ENCODE measurements at regions not wholly inside any gene's neighbourhood (a gene's known extent, or its start where the extent isn't known, plus 50 kb on each side); places are given as distances from the start of the nearest gene placed in this dataset.
"Not testable (repeated sequence)": the region's sequence is repeated elsewhere in the genome, so short reads cannot be mapped to it uniquely, and the experiment has no call there.

- FAIRE-seq; DNase-seq (ENCODE audit: insufficient read length, low spot score): not testable (repeated sequence)
These were observed 536.4 kb downstream of the PRIM2 start for GRCh38 chr6:57853745-57854407.

DNA sequence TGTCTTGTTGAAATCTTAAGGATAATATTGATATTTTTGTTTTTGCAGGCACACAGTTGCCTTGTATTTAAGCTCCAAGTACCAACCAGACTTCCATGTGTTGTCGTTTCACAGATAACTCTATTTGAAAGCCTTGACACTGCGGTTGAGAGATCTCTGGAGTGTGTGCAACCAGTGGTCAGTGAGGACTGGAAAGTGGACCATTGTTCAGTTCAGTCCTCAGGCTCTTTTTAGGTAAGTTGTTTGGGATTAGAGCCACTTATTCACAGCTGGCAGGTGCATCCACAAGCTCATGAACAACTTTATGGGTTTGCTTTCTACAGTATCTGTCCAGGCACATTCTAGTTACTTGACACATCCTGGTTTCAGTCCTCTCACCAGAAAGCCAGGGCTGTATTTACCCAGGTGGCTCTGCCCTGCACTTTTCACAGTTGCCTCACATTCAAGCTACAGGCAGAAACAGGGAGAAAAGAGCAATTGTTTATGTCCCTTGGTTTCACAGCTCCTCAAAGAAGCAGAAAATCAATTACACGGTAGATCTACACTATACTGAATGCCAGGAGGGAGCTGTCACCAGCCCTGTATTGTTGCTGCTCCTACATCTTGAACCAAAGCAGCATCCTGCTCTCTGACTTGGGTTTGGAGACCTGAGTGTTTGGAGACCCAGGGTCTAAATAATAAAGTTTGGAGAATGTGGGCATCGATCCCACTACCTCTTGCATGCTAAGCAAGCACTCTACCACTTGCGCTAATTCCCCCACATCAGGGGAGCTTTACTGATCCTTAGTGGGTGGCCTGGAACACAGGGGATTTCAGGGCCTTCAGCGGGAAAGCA is 543.3 kb downstream of the PRIM2 start:
- DNase-seq (ENCODE audit: insufficient read length, low spot score); FAIRE-seq: not testable (repeated sequence)

GRCh38 chr6:57870083-57870482 is 552.7 kb downstream of the PRIM2 start:
- not testable (repeated sequence) for FAIRE-seq; DNase-seq (ENCODE audit: insufficient read length, low spot score)

DNA sequence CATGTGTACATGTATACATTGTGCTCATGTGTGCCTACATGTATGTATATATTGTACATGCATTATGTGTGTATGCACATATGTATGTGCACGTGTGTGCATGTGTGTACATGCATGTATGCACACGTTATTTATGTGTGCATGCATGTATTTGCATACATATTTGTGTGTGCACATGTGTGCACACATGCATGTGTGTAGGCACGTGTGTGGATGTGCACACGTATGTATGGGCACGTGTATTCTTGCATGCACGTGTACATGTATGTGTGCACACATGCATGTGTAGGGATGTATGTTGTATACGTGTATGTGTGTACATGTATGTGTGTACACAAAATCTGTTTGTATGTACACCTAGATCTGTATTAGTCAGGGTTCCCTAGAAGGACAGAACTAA is 556.0 kb downstream of the PRIM2 start:
- DNase-seq (ENCODE audit: insufficient read length, low spot score); FAIRE-seq: not testable (repeated sequence)

DNA sequence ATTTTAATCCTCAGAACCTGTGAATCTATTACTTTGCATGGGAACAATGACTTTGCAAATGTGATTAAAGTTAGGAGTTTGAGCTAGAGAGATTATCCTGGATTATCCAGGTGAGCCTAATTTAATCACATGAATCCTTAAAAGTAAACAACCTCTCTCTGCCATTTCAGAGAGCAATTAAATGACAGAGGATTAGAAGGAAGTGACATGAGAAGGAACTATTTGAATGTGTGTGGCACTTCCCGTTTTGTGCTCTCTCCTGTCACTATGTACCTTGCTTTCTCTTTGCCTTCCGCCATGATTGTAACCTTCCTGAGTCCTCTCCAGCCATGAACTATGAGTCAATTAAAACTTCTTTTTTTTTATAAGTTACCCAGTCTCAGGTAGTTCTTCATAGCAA is 559.2 kb downstream of the PRIM2 start:
- not testable (repeated sequence) for FAIRE-seq; DNase-seq (ENCODE audit: insufficient read length, low spot score)

DNA sequence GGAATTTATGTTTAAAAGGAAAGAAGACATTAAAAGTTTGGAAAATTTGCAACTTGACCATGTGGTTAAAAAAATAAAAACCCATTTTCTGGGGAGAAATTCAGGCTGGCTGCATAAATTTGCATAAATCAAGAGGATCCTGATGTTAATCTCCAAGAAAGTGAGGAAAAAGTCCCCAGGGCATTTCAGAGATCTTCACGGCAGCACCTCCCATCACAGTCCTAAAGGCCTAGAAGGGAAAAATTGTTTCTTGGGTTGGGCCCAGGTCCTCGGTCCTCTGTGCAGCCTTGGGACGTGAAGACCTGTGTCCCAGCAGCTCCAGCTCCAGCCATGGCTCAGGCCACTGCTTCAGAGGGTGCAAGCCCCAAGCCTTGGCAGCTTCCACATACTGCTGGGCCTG is 560.3 kb downstream of the PRIM2 start:
- not testable (repeated sequence) for FAIRE-seq

DNA sequence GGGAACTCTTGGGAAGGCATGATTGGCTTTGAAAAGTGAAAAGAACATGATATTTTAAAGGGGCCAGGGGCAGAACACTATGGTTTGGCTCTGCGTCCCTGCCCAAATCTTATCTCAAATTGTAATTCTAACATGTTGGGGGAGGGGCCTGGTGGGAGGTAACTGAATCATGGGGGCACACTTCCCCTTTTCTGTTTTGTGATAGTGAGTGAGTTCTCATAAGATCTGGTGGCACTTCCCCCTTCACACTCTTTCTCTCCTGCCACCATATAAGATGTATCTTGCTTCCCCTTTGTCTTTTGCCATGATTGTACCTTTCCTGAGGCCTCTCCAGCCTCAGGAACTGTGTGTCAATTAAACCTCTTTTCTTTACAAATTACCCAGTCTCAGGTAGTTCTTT is 561.4 kb downstream of the PRIM2 start:
- DNase-seq (ENCODE audit: insufficient read length, low spot score); FAIRE-seq: not testable (repeated sequence)

More for the DNA sequence above, 560.3 kb downstream of the PRIM2 start:
- not testable (repeated sequence) for DNase-seq (ENCODE audit: insufficient read length, low spot score)

DNA sequence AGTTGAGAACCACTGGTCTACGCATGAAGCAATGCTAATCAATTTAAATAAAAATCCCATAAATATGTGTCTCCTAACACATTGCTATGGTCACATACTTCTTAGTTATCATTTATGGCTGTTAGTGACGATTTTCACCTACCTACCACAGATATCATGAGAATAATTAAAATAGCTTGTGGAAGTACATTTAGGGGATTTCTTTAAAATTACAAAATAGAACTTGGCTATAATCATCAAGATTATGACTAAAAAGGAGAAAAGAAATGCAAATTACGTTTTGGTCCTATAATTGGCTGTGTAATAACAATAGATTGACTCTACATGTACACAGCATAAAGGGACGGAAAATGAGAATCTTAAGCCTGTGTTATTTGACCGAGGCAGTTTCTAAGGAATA is 581.4 kb downstream of the PRIM2 start:
- DNase-seq (ENCODE audit: insufficient read length, low spot score); FAIRE-seq: not testable (repeated sequence)

DNA sequence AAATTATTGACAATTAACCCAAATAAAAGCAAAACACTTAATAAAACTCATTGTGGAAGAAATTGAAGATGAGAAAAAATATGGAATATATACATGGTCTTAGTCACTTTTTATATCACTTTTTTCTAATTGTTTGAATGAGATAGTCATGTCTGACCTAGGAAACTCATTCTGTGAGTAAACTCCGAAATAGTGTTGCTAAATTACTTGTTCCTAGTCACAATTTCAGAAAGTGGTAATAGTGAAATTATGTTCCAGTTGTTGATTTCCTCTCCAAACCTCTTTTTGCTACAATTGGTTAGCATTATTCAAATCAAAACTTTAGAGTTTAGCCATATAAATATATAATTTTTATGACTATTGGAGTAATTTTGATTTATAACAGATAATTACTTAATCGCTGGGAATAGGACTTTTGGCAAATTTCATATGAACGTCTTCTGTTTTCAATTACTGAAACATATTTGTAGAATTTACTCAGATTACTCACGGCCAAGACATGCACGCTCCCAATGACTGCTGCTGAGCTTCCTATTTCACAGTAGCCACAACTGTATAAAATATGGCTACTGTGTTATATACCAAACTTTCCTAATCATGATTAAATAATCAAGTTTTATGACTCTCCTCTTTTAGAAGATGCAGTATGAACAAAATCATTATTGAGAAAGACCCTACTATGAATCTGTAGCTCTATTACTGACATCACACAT is 583.4 kb downstream of the PRIM2 start:
- not testable (repeated sequence) for FAIRE-seq; DNase-seq (ENCODE audit: insufficient read length, low spot score)

DNA sequence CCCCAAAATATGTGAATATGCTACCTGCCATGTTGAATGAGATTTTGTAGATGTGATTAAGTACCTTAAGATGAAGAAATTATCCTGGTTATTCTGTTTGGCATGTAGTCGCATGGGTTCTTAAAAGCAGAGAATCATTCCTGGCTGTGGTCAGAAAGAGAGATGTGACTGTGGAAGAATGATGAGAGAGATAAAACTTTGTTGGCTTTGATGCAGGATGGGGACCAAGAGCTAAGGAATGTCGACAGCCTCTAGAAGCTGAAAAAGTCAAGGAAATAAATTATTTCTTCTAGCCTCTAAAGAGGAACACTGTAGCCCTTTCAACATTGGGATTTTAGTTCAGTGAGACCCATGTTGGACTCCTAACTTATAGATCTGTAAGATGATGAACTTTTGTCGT is 584.0 kb downstream of the PRIM2 start:
- not testable (repeated sequence) for FAIRE-seq; DNase-seq (ENCODE audit: insufficient read length, low spot score)

GRCh38 chr6:57904356-57904755 is 586.9 kb downstream of the PRIM2 start:
- not testable (repeated sequence) for DNase-seq (ENCODE audit: insufficient read length, low spot score)

GRCh38 chr6:57915300-57915699 is 597.9 kb downstream of the PRIM2 start:
- DNase-seq (ENCODE audit: insufficient read length, low spot score); FAIRE-seq: not testable (repeated sequence)

More at GRCh38 chr6:57904356-57904755, 586.9 kb downstream of the PRIM2 start:
- FAIRE-seq, result not testable (repeated sequence)

- not testable (repeated sequence) for DNase-seq (ENCODE audit: insufficient read length, low spot score); FAIRE-seq
These were observed 625.5 kb downstream of the PRIM2 start for GRCh38 chr6:57942966-57943365.

- not testable (repeated sequence) for DNase-seq (ENCODE audit: insufficient read length, low spot score); FAIRE-seq
These were observed 628.8 kb downstream of the PRIM2 start for GRCh38 chr6:57946084-57946768.

DNA sequence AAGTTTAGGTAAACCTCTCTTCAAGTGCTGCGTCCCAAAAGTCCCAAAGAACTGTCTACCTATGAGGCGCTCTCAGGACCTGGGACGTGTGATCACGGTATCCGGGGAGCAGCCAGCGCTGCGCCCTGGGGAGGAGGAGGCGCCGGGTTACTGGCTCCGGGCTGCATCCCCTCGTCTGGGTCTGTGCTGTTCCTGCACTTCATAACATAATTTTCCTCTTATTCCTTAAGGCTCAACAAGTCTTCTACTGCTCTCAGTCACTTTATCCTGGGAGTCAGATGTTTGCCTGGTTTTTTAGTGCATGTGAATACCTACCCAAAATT is 629.3 kb downstream of the PRIM2 start:
- not testable (repeated sequence) for FAIRE-seq; DNase-seq (ENCODE audit: insufficient read length, low spot score)

DNA sequence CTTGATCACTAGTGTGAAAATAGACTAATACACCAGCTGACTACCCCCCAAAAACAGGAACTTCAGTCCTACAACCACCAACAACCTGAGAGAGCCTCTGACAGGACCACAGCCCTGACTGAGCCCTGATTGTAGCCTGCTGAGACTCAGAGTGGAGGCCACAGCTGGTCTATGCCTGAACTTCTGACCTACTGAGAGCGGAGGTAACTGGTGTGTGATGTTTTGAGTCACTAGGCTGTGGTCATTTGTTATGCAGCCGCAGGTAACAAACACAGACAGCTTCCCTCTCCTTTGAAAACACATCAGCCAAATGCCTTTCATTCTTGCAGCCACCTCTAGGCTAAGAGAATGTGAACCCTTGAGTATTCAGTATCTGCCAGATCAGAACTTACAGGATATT is 631.1 kb downstream of the PRIM2 start:
- FAIRE-seq, result not testable (repeated sequence)

DNA sequence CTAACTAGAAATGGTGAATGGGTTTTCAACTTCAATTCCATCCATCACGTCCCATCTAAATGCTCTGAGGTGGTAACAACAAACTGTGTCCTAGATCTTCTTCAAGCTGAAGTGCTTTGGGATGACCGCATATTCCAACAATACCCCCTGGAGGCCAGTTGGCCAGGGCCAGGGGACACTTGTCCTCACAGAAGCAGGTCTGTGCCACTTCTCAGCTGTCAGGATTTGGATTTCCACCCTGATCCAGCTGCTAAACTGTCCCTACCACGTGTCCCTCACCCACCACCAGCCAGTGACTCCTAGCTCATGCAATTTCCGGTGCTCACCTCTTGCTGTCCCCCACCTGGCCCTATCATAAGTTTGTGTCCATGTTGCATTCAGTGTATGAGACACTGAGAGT is 633.0 kb downstream of the PRIM2 start:
- not testable (repeated sequence) for FAIRE-seq; DNase-seq (ENCODE audit: insufficient read length, low spot score)

More for the DNA sequence above, 631.1 kb downstream of the PRIM2 start:
- not testable (repeated sequence) for DNase-seq (ENCODE audit: insufficient read length, low spot score)

GRCh38 chr6:57966757-57967156 is 649.3 kb downstream of the PRIM2 start:
- FAIRE-seq; DNase-seq (ENCODE audit: insufficient read length, low spot score): not testable (repeated sequence)

DNA sequence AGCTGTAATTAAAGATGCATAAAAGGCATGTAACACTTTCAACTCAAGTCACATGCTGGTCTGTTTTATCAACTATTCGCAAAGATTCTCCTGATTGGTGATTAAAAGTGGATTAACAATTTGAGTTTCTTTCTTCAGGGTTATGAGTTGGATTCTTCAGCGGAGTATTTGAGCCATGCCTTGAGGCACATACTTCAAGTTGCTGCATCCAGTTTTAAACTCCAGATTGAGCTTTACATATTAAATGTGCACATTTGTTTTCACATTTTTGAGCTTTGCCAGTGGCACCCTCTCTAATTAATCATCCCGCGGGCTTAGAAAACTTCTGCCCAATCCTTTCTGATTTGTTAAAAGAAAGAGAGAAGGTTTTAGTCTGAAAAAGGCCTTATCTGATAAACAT is 654.5 kb downstream of the PRIM2 start:
- DNase-seq (ENCODE audit: insufficient read length, low spot score); FAIRE-seq: not testable (repeated sequence)

DNA sequence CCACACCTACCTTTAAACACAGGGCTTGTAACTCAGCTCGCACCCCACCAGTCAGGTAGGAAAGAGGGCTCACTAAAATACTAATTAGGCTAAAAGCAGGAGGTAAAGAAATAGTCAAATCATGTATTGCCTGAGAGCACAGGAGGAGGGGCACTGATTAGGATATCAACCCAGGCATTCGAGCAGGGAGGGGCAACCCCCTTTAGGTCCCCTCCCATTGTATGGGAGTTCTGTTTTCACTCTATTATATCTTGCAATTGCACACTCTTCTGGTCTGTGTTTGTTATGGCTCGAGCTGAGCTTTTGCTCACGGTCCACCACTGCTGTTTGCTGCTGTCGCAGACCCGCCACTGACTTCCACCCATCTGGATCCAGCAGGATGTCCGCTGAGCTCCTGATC is 657.2 kb downstream of the PRIM2 start:
- FAIRE-seq (no peak), DNase-seq (ENCODE audit: insufficient read length, low spot score) (no peak)

Measured in GM19239 (cell line).